Hepatocyte (in vitro differentiated cells): ENCODE measurements at regions not wholly inside any gene's neighbourhood (a gene's known extent, or its start where the extent isn't known, plus 50 kb on each side); places are given as distances from the start of the nearest gene placed in this dataset.

Experiments
- DNase-seq: peaks from one replicate; pipeline ENCODE4 v3.0.0-alpha.2; 2016; ENCODE audit warnings: low spot score
- H2AFZ ChIP-seq: fragments of 200-600 bp; sonication (generic); 2 replicates; pipeline ENCODE4 v1.6.0; 2016; ENCODE audit warnings: antibody characterized with exemption, mild to moderate bottlenecking
- H3K27ac ChIP-seq: fragments of 200-600 bp; sonication (generic); 2 replicates; pipeline ENCODE4 v1.5.1; 2016; ENCODE audit warnings: mild to moderate bottlenecking
- H3K27me3 ChIP-seq: fragments of 200-600 bp; sonication (generic); 2 replicates; pipeline ENCODE4 v1.6.1; 2016
- H3K36me3 ChIP-seq: fragments of 200-600 bp; sonication (generic); replicated peaks from 2 replicates; pipeline ENCODE4 v1.5.1; 2016; ENCODE audit warnings: low read depth; ENCODE audit not compliant: insufficient read depth
- H3K4me1 ChIP-seq: fragments of 200-600 bp; sonication (generic); 2 replicates; pipeline ENCODE4 v1.5.1; 2016; ENCODE audit warnings: mild to moderate bottlenecking, moderate library complexity; ENCODE audit not compliant: insufficient read depth
- H3K4me2 ChIP-seq: fragments of 200-600 bp; sonication (generic); 2 replicates; pipeline ENCODE4 v1.6.0; 2016
- H3K4me3 ChIP-seq: fragments of 200-600 bp; sonication (generic); 2 replicates; pipeline ENCODE4 v1.5.1; 2016; ENCODE audit warnings: mild to moderate bottlenecking
- H3K79me2 ChIP-seq: fragments of 200-600 bp; sonication (generic); 2 replicates; pipeline ENCODE4 v1.6.0; 2017; ENCODE audit warnings: mild to moderate bottlenecking
- H3K9me2 ChIP-seq: fragments of 200-600 bp; sonication (generic); replicated peaks from 2 replicates; pipeline ENCODE4 v1.6.0; 2017; ENCODE audit warnings: mild to moderate bottlenecking; ENCODE audit not compliant: insufficient read depth
- H3K9me3 ChIP-seq: fragments of 200-600 bp; sonication (generic); 2 replicates; pipeline ENCODE4 v1.5.1; 2016; ENCODE audit warnings: low read depth, mild to moderate bottlenecking
- H4K20me1 ChIP-seq: fragments of 200-600 bp; sonication (generic); 2 replicates; pipeline ENCODE4 v1.6.0; 2016; ENCODE audit warnings: mild to moderate bottlenecking; ENCODE audit not compliant: insufficient read depth, poor library complexity, severe bottlenecking
- CTCF ChIP-seq: fragments of 200-600 bp; sonication (generic); IDR thresholded peaks from 2 replicates; pipeline ENCODE4 v1.5.1; 2016; ENCODE audit warnings: antibody characterized with exemption, mild to moderate bottlenecking; ENCODE audit not compliant: poor library complexity
- EZH2 ChIP-seq: fragments of 200-600 bp; sonication (generic); IDR thresholded peaks from 2 replicates; pipeline ENCODE4 v1.6.1; 2016; ENCODE audit warnings: antibody characterized with exemption, mild to moderate bottlenecking, borderline replicate concordance
- EZH2phosphoT487 ChIP-seq: fragments of 200-600 bp; sonication (generic); IDR thresholded peaks from one replicate; pipeline ENCODE4 v1.6.1; 2018; ENCODE audit warnings: antibody characterized with exemption, mild to moderate bottlenecking, low read depth, moderate library complexity; ENCODE audit not compliant: unreplicated experiment, severe bottlenecking
- WGBS: methylation state at CpG from one replicate; pipeline ENCODE4 v1.1.6; 2016; ENCODE audit warnings: low lambda C conversion rate; ENCODE audit errors: missing lambda C conversion rate; 5-methylcytosine and 5-hydroxymethylcytosine counted together

GRCh38 chr2:16178551-16179130, 238.3 kb downstream of the MYCN start:
- Histone ChIP-seq H3K79me2 (no peaks in the 10 kb centered on the region), H3K4me1 (no peaks in the 10 kb centered on the region), H3K4me3 (no peak overlapping the region), H3K4me2 (no peak overlapping the region), H3K27me3 (no peaks in the 10 kb centered on the region), H3K9me3 (no peaks in the 10 kb centered on the region), H3K36me3 (no peaks in the 10 kb centered on the region), H3K27ac (no peak overlapping the region), H4K20me1 (no peaks in the 10 kb centered on the region), H3K9me2 (no peaks in the 10 kb centered on the region), H2AFZ (no peak overlapping the region)
- 97% methylated on average over 7 of the region's 7 CpGs for WGBS
- no peak for DNase-seq
- TF ChIP-seq EZH2 (no peak), CTCF (no peak)

GRCh38 chr2:16177671-16178180, 237.4 kb downstream of the MYCN start:
- Histone ChIP-seq H3K36me3 (no peaks in the 10 kb centered on the region), H3K79me2 (no peaks in the 10 kb centered on the region), H3K4me3 (no peak overlapping the region), H3K9me3 (no peaks in the 10 kb centered on the region), H3K4me1 (no peaks in the 10 kb centered on the region), H3K4me2 (no peak overlapping the region), H3K9me2 (no peaks in the 10 kb centered on the region), H2AFZ (no peak overlapping the region), H4K20me1 (no peaks in the 10 kb centered on the region), H3K27ac (no peak overlapping the region), H3K27me3 (no peaks in the 10 kb centered on the region)
- DNase-seq = no peak
- TF ChIP-seq CTCF = no peak
- no peak for TF ChIP-seq EZH2
- no peak for TF ChIP-seq EZH2phosphoT487

- Histone ChIP-seq H4K20me1 (no peaks in the 10 kb centered on the region), H3K9me3 (no peaks in the 10 kb centered on the region), H3K4me2 (no peak overlapping the region), H3K4me3 (no peak overlapping the region), H3K27me3 (no peaks in the 10 kb centered on the region), H3K4me1 (no peaks in the 10 kb centered on the region), H3K27ac (no peak overlapping the region), H3K79me2 (no peaks in the 10 kb centered on the region), H2AFZ (no peak overlapping the region), H3K9me2 (no peaks in the 10 kb centered on the region), H3K36me3 (no peaks in the 10 kb centered on the region)
- WGBS = 95% methylated on average over 9 of the region's 9 CpGs
- no peak for TF ChIP-seq EZH2
- no peak for TF ChIP-seq EZH2phosphoT487
- DNase-seq = no peak
Measured at GRCh38 chr2:16176971-16177480, 236.7 kb downstream of the MYCN start.

- no peak for TF ChIP-seq EZH2
- no peak for TF ChIP-seq CTCF
Measured at GRCh38 chr2:16175247-16175825, 235.0 kb downstream of the MYCN start.

More at GRCh38 chr2:16175247-16175825, 235.0 kb downstream of the MYCN start:
- H3K36me3 ChIP-seq = no peaks in the 10 kb centered on the region
- H3K9me2 ChIP-seq = no peaks in the 10 kb centered on the region
- no peaks in the 10 kb centered on the region for H3K27me3 ChIP-seq
- H3K9me3 ChIP-seq = no peaks in the 10 kb centered on the region
- H3K4me1 ChIP-seq = no peaks in the 10 kb centered on the region
- H3K79me2 ChIP-seq = no peaks in the 10 kb centered on the region
- no peak overlapping the region for H3K4me3 ChIP-seq
- H3K4me2 ChIP-seq = no peak overlapping the region
- WGBS = 97% methylated on average over 3 of the region's 3 CpGs
- no peak for DNase-seq
- no peak overlapping the region for H3K27ac ChIP-seq
- H4K20me1 ChIP-seq = no peaks in the 10 kb centered on the region
- H2AFZ ChIP-seq = no peak overlapping the region
